ENCODE measurements at regions not wholly inside any gene's neighbourhood (a gene's known extent, or its start where the extent isn't known, plus 50 kb on each side); places are given as distances from the start of the nearest gene placed in this dataset.

- no peak for TF ChIP-seq CTCF (IDR thresholded peaks at IDR 0.05)
- TF ChIP-seq POLR2A (IDR thresholded peaks at IDR 0.05): no peak
Measured at GRCh38 chr18:25646971-25647370, 295.0 kb upstream of the ZNF521 start.

Measured in thyroid gland (tissue), 4 donors.